ENCODE measurements at regions not wholly inside any gene's neighbourhood (a gene's known extent, or its start where the extent isn't known, plus 50 kb on each side); places are given as distances from the start of the nearest gene placed in this dataset.
"Not testable (repeated sequence)": the region's sequence is repeated elsewhere in the genome, so short reads cannot be mapped to it uniquely, and the experiment has no call there.

GRCh38 chr11:25612806-25613205 is 719.1 kb upstream of the ANO3 start:
- no peak for DNase-seq (ENCODE audit: low read depth in 2 of 3, low spot score in 2 of 3)

- DNase-seq (ENCODE audit: low read depth in 2 of 3, low spot score in 2 of 3) = no peak
These were observed 718.5 kb upstream of the ANO3 start for GRCh38 chr11:25613451-25613850.

- no peak for DNase-seq (ENCODE audit: low read depth in 2 of 3, low spot score in 2 of 3)
These were observed 718.1 kb upstream of the ANO3 start for GRCh38 chr11:25613865-25614264.

- no peak for DNase-seq (ENCODE audit: low read depth in 2 of 3, low spot score in 2 of 3)
These were observed 716.9 kb upstream of the ANO3 start for GRCh38 chr11:25615069-25615468.

GRCh38 chr11:25615841-25616240 is 716.1 kb upstream of the ANO3 start:
- no peak for DNase-seq (ENCODE audit: low read depth in 2 of 3, low spot score in 2 of 3)

- no peak for DNase-seq (ENCODE audit: low read depth in 2 of 3, low spot score in 2 of 3)
These were observed 706.8 kb upstream of the ANO3 start for GRCh38 chr11:25625094-25625493.

GRCh38 chr11:25628030-25628429 is 703.9 kb upstream of the ANO3 start:
- no peak for DNase-seq (ENCODE audit: low read depth in 2 of 3, low spot score in 2 of 3)

GRCh38 chr11:25633230-25633629 is 698.7 kb upstream of the ANO3 start:
- DNase-seq (ENCODE audit: low read depth in 2 of 3, low spot score in 2 of 3) = no peak

GRCh38 chr11:25649220-25649619 is 682.7 kb upstream of the ANO3 start:
- not testable (repeated sequence) for DNase-seq (ENCODE audit: low read depth in 2 of 3, low spot score in 2 of 3)

- DNase-seq (ENCODE audit: low read depth in 2 of 3, low spot score in 2 of 3) = no peak
These were observed 681.6 kb upstream of the ANO3 start for GRCh38 chr11:25650319-25650718.

- no peak for DNase-seq (ENCODE audit: low read depth in 2 of 3, low spot score in 2 of 3)
These were observed 676.3 kb upstream of the ANO3 start for GRCh38 chr11:25655636-25656035.

- no peak for DNase-seq (ENCODE audit: low read depth in 2 of 3, low spot score in 2 of 3)
These were observed 673.0 kb upstream of the ANO3 start for GRCh38 chr11:25658916-25659315.

GRCh38 chr11:25659706-25660105 is 672.2 kb upstream of the ANO3 start:
- no peak for DNase-seq (ENCODE audit: low read depth in 2 of 3, low spot score in 2 of 3)

GRCh38 chr11:25667871-25668270 is 664.1 kb upstream of the ANO3 start:
- no peak for DNase-seq (ENCODE audit: low read depth in 2 of 3, low spot score in 2 of 3)

GRCh38 chr11:25691959-25692358 is 640.0 kb upstream of the ANO3 start:
- DNase-seq (ENCODE audit: low read depth in 2 of 3, low spot score in 2 of 3) = no peak

GRCh38 chr11:25702417-25702816 is 629.5 kb upstream of the ANO3 start:
- DNase-seq (ENCODE audit: low read depth in 2 of 3, low spot score in 2 of 3) = no peak

GRCh38 chr11:25710975-25711374 is 621.0 kb upstream of the ANO3 start:
- no peak for DNase-seq (ENCODE audit: low read depth in 2 of 3, low spot score in 2 of 3)

GRCh38 chr11:25727944-25728343 is 604.0 kb upstream of the ANO3 start:
- no peak for DNase-seq (ENCODE audit: low read depth in 2 of 3, low spot score in 2 of 3)

GRCh38 chr11:25730230-25730629 is 601.7 kb upstream of the ANO3 start:
- DNase-seq (ENCODE audit: low read depth in 2 of 3, low spot score in 2 of 3) = no peak

- no peak for DNase-seq (ENCODE audit: low read depth in 2 of 3, low spot score in 2 of 3)
These were observed 598.2 kb upstream of the ANO3 start for GRCh38 chr11:25733777-25734176.

GRCh38 chr11:25734591-25735211 is 597.2 kb upstream of the ANO3 start:
- DNase-seq (ENCODE audit: low read depth in 2 of 3, low spot score in 2 of 3) = no peak

GRCh38 chr11:25737071-25737675 is 594.8 kb upstream of the ANO3 start:
- no peak for DNase-seq (ENCODE audit: low read depth in 2 of 3, low spot score in 2 of 3)

GRCh38 chr11:25741886-25742285 is 590.0 kb upstream of the ANO3 start:
- no peak for DNase-seq (ENCODE audit: low read depth in 2 of 3, low spot score in 2 of 3)
